ENCODE measurements at regions not wholly inside any gene's neighbourhood (a gene's known extent, or its start where the extent isn't known, plus 50 kb on each side); places are given as distances from the start of the nearest gene placed in this dataset.

DNA sequence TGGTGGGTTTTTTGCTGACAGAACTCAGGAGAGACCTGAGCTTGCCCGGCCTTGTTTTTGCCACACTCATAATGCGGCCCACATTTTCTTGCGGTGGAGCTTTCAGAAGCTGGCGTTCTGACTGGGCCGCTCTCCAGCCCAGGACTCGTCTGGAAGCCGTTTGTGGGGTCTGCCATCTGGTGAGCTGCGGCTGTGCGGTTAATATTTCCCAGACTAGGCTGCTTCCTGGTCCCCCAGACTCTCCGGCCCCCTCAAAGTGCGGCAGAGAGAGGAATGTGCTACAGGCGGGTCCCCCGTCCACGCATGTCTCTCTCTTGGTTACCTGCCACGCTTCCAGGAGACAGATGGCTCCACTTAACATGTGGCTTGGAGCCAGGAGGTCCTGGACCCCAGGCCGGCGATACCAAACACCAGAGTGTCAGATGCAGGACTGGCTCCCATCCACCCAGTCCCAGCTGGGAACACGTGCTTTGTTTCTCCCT lies 128.9 kb upstream of the PMEPA1 start:
- no peak for DNase-seq (ENCODE audit: insufficient read length, low spot score)
- FAIRE-seq, result no peak
- TF ChIP-seq, protein P1, sequence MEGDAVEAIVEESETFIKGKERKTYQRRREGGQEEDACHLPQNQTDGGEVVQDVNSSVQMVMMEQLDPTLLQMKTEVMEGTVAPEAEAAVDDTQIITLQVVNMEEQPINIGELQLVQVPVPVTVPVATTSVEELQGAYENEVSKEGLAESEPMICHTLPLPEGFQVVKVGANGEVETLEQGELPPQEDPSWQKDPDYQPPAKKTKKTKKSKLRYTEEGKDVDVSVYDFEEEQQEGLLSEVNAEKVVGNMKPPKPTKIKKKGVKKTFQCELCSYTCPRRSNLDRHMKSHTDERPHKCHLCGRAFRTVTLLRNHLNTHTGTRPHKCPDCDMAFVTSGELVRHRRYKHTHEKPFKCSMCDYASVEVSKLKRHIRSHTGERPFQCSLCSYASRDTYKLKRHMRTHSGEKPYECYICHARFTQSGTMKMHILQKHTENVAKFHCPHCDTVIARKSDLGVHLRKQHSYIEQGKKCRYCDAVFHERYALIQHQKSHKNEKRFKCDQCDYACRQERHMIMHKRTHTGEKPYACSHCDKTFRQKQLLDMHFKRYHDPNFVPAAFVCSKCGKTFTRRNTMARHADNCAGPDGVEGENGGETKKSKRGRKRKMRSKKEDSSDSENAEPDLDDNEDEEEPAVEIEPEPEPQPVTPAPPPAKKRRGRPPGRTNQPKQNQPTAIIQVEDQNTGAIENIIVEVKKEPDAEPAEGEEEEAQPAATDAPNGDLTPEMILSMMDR (IDR thresholded peaks at IDR 0.05; ENCODE audit: insufficient read depth, missing control alignments), result no peak

GRCh38 chr20:57837208-57838035 lies 127.6 kb upstream of the PMEPA1 start:
- no peak for FAIRE-seq
- no peak for DNase-seq (ENCODE audit: insufficient read length, low spot score)
- TF ChIP-seq, protein P1 (IDR thresholded peaks at IDR 0.05; ENCODE audit: insufficient read depth, missing control alignments), result no peak

DNA sequence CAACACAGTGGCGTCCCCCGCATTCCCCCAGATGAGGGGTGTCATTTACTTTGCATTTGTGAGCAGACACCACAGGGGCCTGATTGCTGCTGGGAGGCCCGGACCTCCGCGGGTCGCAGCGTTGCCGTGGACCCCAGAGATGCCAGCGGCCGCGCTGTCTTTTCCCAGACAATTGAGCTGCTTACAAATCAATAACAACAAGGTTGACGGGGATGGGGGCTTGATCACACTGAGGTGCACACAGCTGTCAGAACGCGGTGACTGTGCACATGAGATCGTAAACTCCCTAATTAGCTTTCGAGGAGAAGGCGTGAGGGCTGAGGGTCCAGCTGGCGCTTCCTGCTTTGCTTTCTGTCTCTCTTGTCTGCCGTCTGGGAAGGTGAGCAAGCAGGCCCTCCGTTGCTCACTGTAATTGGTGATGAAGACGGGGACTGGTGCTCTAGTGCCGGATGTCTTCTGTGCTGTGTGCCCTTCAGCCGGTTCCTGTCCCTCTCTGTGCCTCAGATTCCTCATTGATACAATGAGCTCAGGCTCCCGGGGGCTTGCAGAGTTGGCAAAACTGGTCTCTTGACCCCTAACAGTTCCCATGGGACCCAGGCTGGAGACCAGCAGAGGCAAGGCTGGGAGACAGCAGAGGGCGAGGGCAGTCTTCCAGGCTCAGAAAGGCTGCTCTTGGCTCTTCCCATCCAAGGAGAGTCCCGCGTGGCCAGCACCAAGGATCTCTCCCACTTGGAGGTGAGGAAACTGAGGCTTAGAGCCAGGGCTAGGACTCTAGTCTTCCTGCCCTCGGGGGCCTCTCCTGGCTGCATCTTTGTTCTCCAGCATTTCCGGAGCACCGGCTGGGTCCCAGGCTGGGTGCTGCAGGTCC lies 126.0 kb upstream of the PMEPA1 start:
- TF ChIP-seq, protein P1 (IDR thresholded peaks at IDR 0.05; ENCODE audit: insufficient read depth, missing control alignments), result no peak
- no peak for FAIRE-seq
- no peak for DNase-seq (ENCODE audit: insufficient read length, low spot score)

DNA sequence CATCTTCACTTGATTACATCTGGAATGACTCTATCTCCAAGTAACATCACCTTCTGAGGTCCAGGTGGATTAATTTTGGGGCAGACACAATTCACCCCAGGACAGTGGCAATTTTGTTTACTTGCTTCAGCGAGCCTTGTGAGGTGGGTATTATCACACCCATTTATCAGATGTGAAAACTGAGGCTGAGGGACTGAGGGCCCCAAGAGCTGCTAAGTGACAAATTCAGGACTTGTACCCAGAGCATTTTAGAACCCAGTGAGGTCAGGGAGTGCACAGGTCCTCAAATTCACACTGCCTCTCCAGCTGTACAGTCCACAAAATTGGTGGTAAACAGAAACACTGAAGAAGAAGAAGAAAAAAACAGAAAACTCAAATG lies 125.2 kb upstream of the PMEPA1 start:
- FAIRE-seq, result no peak
- DNase-seq (ENCODE audit: insufficient read length, low spot score), result no peak
- TF ChIP-seq, protein P1 (IDR thresholded peaks at IDR 0.05; ENCODE audit: insufficient read depth, missing control alignments), result no peak

DNA sequence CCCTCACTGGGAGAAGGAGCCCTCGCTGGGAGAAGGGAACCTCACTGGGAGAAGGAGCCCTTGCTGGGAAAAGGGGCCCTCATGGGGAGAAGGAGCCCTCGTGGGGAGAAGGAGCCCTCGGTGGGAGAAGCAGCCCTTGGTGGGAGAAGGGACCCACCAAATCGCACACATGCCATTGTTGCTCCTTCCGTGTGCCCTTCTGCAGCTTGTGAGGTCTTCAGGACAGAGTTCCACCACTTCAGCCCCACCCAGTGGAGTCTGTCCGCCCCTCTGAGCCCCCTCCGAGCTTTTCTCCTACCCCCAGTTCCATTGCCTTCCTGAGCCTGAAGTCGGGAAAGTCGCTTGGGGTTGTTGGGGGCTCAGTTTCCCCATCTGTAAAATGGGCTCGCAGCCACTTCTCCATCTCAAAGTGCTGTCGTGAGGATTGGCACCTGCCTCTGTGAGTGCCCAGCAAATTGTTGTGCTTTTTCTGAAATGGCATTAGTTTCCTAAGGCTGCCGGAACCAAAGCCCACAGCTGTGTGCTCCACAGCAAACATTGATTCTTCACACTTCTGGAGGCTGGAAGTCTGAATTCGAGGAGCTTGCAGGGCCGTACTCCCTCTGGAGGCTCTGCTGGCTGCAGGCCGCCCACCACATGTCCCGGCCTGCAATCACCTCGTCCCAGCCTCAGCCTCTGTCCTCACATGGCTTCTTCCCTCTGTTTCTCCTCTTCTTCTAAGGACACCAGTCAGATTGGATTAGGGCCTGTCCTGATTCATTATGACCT lies 124.7 kb upstream of the PMEPA1 start:
- TF ChIP-seq, protein P1 (IDR thresholded peaks at IDR 0.05; ENCODE audit: insufficient read depth, missing control alignments), result no peak
- no peak for DNase-seq (ENCODE audit: insufficient read length, low spot score)
- FAIRE-seq, result no peak

DNA sequence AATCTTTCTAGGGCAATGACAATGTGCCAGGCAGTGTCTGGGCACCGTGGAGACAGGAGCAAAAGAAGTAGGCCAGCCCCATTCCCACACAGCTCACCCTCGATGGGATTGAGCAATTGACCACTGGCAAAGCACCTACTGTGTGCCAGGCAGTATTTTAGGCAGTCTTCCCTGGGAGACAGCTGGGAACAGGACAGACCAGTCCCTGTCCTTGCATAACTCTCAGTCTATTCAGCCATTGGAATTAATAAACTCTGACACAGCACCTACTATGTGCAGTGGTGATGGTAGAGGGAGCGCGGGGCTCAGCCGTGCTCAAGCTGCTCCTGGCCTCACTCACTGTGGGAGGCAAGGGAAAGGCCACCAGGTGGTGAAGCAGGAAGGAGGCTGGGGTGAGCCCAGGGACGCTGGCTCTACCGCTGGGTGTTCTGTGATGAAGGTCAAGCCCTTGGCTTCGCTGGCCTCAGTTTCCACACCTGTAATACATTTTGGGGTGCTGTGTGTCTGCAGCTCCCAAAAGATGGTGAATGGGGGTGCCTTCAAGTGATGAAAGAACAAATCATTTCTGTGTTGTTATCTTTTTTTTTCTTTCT lies 122.3 kb upstream of the PMEPA1 start:
- TF ChIP-seq, protein P1 (IDR thresholded peaks at IDR 0.05; ENCODE audit: insufficient read depth, missing control alignments), result no peak
- no peak for FAIRE-seq
- DNase-seq (ENCODE audit: insufficient read length, low spot score), result no peak
